ENCODE measurements at regions not wholly inside any gene's neighbourhood (a gene's known extent, or its start where the extent isn't known, plus 50 kb on each side); places are given as distances from the start of the nearest gene placed in this dataset.

GRCh38 chr5:105407200-105407599 is 1844.6 kb upstream of the NUDT12 start:
- 61% methylated on average over 1 of the region's 1 CpG for WGBS (ENCODE audit: insufficient coverage, low coverage, low lambda C conversion rate, missing lambda C conversion rate)
- H3K4me3 ChIP-seq = no peak overlapping the region
- H3K36me3 ChIP-seq = no peaks in the 10 kb centered on the region
- peaks cover 0 to 4% (median 0%) of the 10 kb centered on the region in 4 donors for H3K9me3 ChIP-seq
- no peak for TF ChIP-seq CTCF (IDR thresholded peaks at IDR 0.05)
- no peak for TF ChIP-seq POLR2A (IDR thresholded peaks at IDR 0.05)
- no peak overlapping the region for H3K27ac ChIP-seq
- no peaks in the 10 kb centered on the region for H3K4me1 ChIP-seq
- ATAC-seq = no peak
- H3K27me3 ChIP-seq = no peaks in the 10 kb centered on the region
- DNase-seq = no peak
- intact Hi-C loops (cut with DNase I) = no loop called here

- Histone ChIP-seq H3K27ac (no peak overlapping the region), H3K36me3 (no peaks in the 10 kb centered on the region), H3K4me1 (no peaks in the 10 kb centered on the region), H3K27me3 (no peaks in the 10 kb centered on the region), H3K4me3 (no peak overlapping the region), H3K9me3 (no peaks in the 10 kb centered on the region)
- intact Hi-C loops (cut with DNase I) = no loop called here
- no peak for DNase-seq
- ATAC-seq = no peak
- TF ChIP-seq POLR2A (IDR thresholded peaks at IDR 0.05) = no peak
- no peak for TF ChIP-seq CTCF (IDR thresholded peaks at IDR 0.05)
- 25% methylated on average over 1 of the region's 1 CpG for WGBS (ENCODE audit: insufficient coverage, low coverage, low lambda C conversion rate, missing lambda C conversion rate)
Observed at GRCh38 chr5:105397749-105398148, 1835.2 kb upstream of the NUDT12 start.

GRCh38 chr5:105392710-105393149 is 1830.1 kb upstream of the NUDT12 start:
- DNase-seq (peak in 1 of 3 donors; percentile 4), ATAC-seq (no peak)
- no peak overlapping the region for H3K27ac ChIP-seq
- no peaks in the 10 kb centered on the region for H3K36me3 ChIP-seq
- H3K9me3 ChIP-seq = no peaks in the 10 kb centered on the region
- no peaks in the 10 kb centered on the region for H3K27me3 ChIP-seq
- no peaks in the 10 kb centered on the region for H3K4me1 ChIP-seq
- 81% methylated on average over 17 of the region's 18 CpGs for WGBS (ENCODE audit: insufficient coverage, low coverage, low lambda C conversion rate, missing lambda C conversion rate)
- TF ChIP-seq POLR2A (IDR thresholded peaks at IDR 0.05) (no peak), CTCF (IDR thresholded peaks at IDR 0.05) (no peak)
- no peak overlapping the region for H3K4me3 ChIP-seq
- intact Hi-C loops (cut with DNase I) = no loop called here

- no peaks in the 10 kb centered on the region for H3K9me3 ChIP-seq
- 88% methylated on average over 10 of the region's 20 CpGs for WGBS (ENCODE audit: insufficient coverage, low coverage, low lambda C conversion rate, missing lambda C conversion rate)
- ATAC-seq = peak in 2 of 4 donors; percentile 7 to 17
- H3K27me3 ChIP-seq = no peaks in the 10 kb centered on the region
- H3K36me3 ChIP-seq = no peaks in the 10 kb centered on the region
- no peak overlapping the region for H3K4me3 ChIP-seq
- intact Hi-C loops (cut with DNase I) = no loop called here
- no peak overlapping the region for H3K27ac ChIP-seq
- no peaks in the 10 kb centered on the region for H3K4me1 ChIP-seq
- TF ChIP-seq POLR2A (IDR thresholded peaks at IDR 0.05) (no peak), CTCF (IDR thresholded peaks at IDR 0.05) (no peak)
- no peak for DNase-seq
Observed at GRCh38 chr5:105392122-105392709, 1829.6 kb upstream of the NUDT12 start.

GRCh38 chr5:105380126-105380525 is 1817.5 kb upstream of the NUDT12 start:
- WGBS (ENCODE audit: insufficient coverage, low coverage, low lambda C conversion rate, missing lambda C conversion rate) = 67% methylated on average over 1 of the region's 1 CpG
- intact Hi-C loops (cut with DNase I) = no loop called here
- Histone ChIP-seq H3K36me3 (no peaks in the 10 kb centered on the region), H3K27ac (no peak overlapping the region), H3K4me3 (no peak overlapping the region), H3K9me3 (no peaks in the 10 kb centered on the region), H3K4me1 (no peaks in the 10 kb centered on the region), H3K27me3 (no peaks in the 10 kb centered on the region)
- DNase-seq = no peak
- ATAC-seq = no peak
- TF ChIP-seq POLR2A (IDR thresholded peaks at IDR 0.05) (no peak), CTCF (IDR thresholded peaks at IDR 0.05) (no peak)

All from right lobe of liver (tissue), 6 donors.